Panc1 (cell line): ENCODE measurements at regions not wholly inside any gene's neighbourhood (a gene's known extent, or its start where the extent isn't known, plus 50 kb on each side); places are given as distances from the start of the nearest gene placed in this dataset.

Source experiments
- ATAC-seq: fragments of 200-7000 bp; cut with Tn5 transposase; 2 replicates; pipeline ENCODE4 v1.9.1; 2020; ENCODE audit warnings: mild to moderate bottlenecking, moderate library complexity
- BruUV-seq: library from RNA; stranded (reverse); fragments of 400-500 nt; replicated peaks from 2 replicates; lab custom pipeline; 2021; lab: Mats Ljungman, UMichigan
- CTCF ChIA-PET: fragments of 300-600 bp; sonication (Branson Sonifier 250); formaldehyde crosslinking; loops from one replicate; lab custom pipeline; 2022; ENCODE audit warnings: antibody characterized with exemption; lab: Charles Lee
- POLR2A ChIA-PET: fragments of 300-600 bp; sonication (Branson Sonifier 250); formaldehyde crosslinking; loops from one replicate; lab custom pipeline; 2022; ENCODE audit warnings: antibody characterized with exemption; lab: Charles Lee
- DNase-seq: peaks from one replicate; pipeline ENCODE4 v3.0.0-alpha.2; 2010; ENCODE audit warnings: low read depth, low spot score
- H3K27ac ChIP-seq: 2 replicates; pipeline ENCODE4 v1.5.1; 2011; ENCODE audit warnings: mild to moderate bottlenecking, low read length, inconsistent platforms
- H3K27me3 ChIP-seq: fragments of 200-500 bp; sonication (Bioruptor generic); 2 replicates; pipeline ENCODE4 v1.6.0; 2014; ENCODE audit warnings: low read length, inconsistent platforms; ENCODE audit not compliant: control insufficient read depth, insufficient read depth
- H3K36me3 ChIP-seq: fragments of 200-500 bp; sonication (Bioruptor generic); 2 replicates; pipeline ENCODE4 v1.5.1; 2014; ENCODE audit warnings: inconsistent platforms, mild to moderate bottlenecking, low read length, moderate library complexity; ENCODE audit not compliant: control insufficient read depth, insufficient read depth
- H3K4me1 ChIP-seq: 2 replicates; pipeline ENCODE4 v1.5.1; 2011; ENCODE audit warnings: inconsistent platforms, mild to moderate bottlenecking, low read length, moderate library complexity; ENCODE audit not compliant: control insufficient read depth, insufficient read depth
- H3K4me3 ChIP-seq, 2 experiments: 2 replicates each; pipeline ENCODE4 v1.5.1; 2011 to 2012; ENCODE audit warnings: low read depth in 2 of 2, low read length in 2 of 2, mild to moderate bottlenecking in 2 of 2, inconsistent platforms in 1 of 2, moderate library complexity in 1 of 2
- H3K9me3 ChIP-seq: fragments of 200-500 bp; sonication (Bioruptor generic); 2 replicates; pipeline ENCODE4 v1.5.1; 2014; ENCODE audit warnings: low read depth, mild to moderate bottlenecking, inconsistent platforms, low read length, moderate library complexity; ENCODE audit not compliant: control insufficient read depth, insufficient read depth
- POLR2AphosphoS5 ChIP-seq: IDR thresholded peaks from 2 replicates; pipeline ENCODE4 v1.6.1; 2012; ENCODE audit warnings: mild to moderate bottlenecking, low read depth, low read length, moderate library complexity
- REST ChIP-seq, 2 experiments: IDR thresholded peaks; 2 replicates each; pipeline ENCODE4 v1.6.1; 2011 to 2012; ENCODE audit warnings: low read depth in 2 of 2, control low read depth in 1 of 2, low read length in 1 of 2, mild to moderate bottlenecking in 1 of 2, moderate library complexity in 1 of 2; ENCODE audit not compliant: insufficient read depth in 1 of 2
- SIN3A ChIP-seq: IDR thresholded peaks from 2 replicates; pipeline ENCODE4 v1.6.1; 2012; ENCODE audit warnings: low read depth, mild to moderate bottlenecking, low read length, moderate library complexity, borderline replicate concordance; ENCODE audit not compliant: insufficient read depth
- TCF7L2 ChIP-seq: IDR thresholded peaks from 2 replicates; pipeline ENCODE4 v1.6.1; 2011; ENCODE audit warnings: mild to moderate bottlenecking, low read depth, low read length, inconsistent platforms
- in situ Hi-C: cut with HindIII; loops from 2 replicates; pipeline ENCODE4 v1.10.0; 2016; ENCODE audit warnings: low sequenced_read_pairs, low pct_unique_long_range_greater_than_20kb
- intact Hi-C: fragments of 100-400 bp; cut with micrococcal nuclease; formaldehyde crosslinking; loops from one replicate; pipeline ENCODE4 v1.10.0; 2022; ENCODE audit not compliant: unreplicated experiment
- TF ChIP-seq, protein P1 (sequence below): fragments of 450-650 bp; IDR thresholded peaks from 2 replicates; pipeline ENCODE4 v1.5.1; 2017; ENCODE audit warnings: mild to moderate bottlenecking

DNA sequence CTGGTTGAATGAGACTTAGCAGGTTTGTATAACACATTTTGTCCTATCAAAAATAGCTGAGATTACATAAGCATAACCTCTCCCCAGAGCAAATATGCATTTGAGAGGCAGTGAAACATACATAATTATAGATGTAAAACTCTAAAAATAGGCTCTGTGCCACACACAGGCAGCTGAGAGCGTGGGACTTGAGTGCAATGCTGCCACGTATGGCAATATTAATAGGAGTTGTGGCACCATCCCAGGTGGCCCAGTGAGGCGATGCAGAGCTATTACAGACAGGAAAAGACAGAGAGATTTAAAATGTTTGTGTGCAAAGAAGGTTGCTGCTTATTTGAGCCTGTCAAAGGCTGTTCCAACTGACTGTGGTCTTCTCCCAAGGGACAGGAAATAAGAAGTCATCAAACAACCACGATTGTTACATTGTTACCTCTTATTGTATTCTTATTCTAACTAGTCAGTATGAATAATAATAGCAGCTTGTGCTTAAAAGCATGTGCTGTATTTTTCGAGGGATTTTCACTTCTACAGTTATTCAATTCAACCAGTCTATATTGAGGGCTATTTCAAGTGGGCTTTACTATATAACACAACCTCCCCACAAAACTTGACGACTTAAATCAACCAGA, 116.5 kb downstream of the SALL1 start:
- TF ChIP-seq POLR2AphosphoS5 = no peak
- no peak for TF ChIP-seq TCF7L2
- TF ChIP-seq REST (IDR thresholded peaks at IDR 0.05; ENCODE audit: insufficient read depth in 1 of 2, low read depth in 2 of 2, low read length in 1 of 2) = no peak
- TF ChIP-seq SIN3A = no peak
- TF ChIP-seq, protein P1, sequence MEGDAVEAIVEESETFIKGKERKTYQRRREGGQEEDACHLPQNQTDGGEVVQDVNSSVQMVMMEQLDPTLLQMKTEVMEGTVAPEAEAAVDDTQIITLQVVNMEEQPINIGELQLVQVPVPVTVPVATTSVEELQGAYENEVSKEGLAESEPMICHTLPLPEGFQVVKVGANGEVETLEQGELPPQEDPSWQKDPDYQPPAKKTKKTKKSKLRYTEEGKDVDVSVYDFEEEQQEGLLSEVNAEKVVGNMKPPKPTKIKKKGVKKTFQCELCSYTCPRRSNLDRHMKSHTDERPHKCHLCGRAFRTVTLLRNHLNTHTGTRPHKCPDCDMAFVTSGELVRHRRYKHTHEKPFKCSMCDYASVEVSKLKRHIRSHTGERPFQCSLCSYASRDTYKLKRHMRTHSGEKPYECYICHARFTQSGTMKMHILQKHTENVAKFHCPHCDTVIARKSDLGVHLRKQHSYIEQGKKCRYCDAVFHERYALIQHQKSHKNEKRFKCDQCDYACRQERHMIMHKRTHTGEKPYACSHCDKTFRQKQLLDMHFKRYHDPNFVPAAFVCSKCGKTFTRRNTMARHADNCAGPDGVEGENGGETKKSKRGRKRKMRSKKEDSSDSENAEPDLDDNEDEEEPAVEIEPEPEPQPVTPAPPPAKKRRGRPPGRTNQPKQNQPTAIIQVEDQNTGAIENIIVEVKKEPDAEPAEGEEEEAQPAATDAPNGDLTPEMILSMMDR = no peak
- intact Hi-C loops = no loop called here

DNA sequence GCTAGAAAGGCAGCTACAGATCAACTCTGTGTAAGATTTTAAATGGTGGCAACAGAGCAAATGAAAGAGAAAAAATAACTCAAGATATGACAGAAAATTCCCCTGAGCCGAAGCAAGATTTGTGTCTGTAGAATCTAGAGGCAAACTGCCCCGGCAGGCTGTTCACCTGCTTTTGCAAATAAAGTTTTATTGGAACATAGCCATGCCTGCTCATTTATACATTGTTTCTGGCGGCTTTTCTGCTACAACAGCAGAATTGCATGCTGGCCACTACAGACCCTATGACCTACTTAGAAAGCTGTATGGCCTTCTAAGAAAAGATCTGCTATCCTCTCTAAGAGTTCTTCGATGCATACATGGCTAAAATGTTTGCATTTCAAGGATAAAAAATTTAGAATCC, 119.5 kb downstream of the SALL1 start:
- no peak overlapping the region for H3K4me3 ChIP-seq
- intact Hi-C loops = no loop called here
- H3K9me3 ChIP-seq = no peaks in the 10 kb centered on the region
- BruUV-seq = no TSS peak
- no peaks in the 10 kb centered on the region for H3K36me3 ChIP-seq
- no peak for DNase-seq
- in situ Hi-C loops = no loop called here
- H3K4me1 ChIP-seq = no peaks in the 10 kb centered on the region
- no peaks in the 10 kb centered on the region for H3K27me3 ChIP-seq
- H3K27ac ChIP-seq = no peak overlapping the region
- POLR2A ChIA-PET = no interaction called here
- CTCF ChIA-PET = no interaction called here
- no peak for ATAC-seq
- TF ChIP-seq, protein P1 = no peak
- TF ChIP-seq TCF7L2 (no peak), REST (IDR thresholded peaks at IDR 0.05; ENCODE audit: insufficient read depth in 1 of 2, low read depth in 2 of 2, low read length in 1 of 2) (no peak), SIN3A (no peak), POLR2AphosphoS5 (no peak)

More for the DNA sequence above, 116.5 kb downstream of the SALL1 start:
- no peaks in the 10 kb centered on the region for H3K36me3 ChIP-seq
- in situ Hi-C loops = no loop called here
- H3K27ac ChIP-seq = no peak overlapping the region
- H3K4me1 ChIP-seq = no peaks in the 10 kb centered on the region
- H3K27me3 ChIP-seq = no peaks in the 10 kb centered on the region
- no peaks in the 10 kb centered on the region for H3K9me3 ChIP-seq
- DNase-seq (no peak), ATAC-seq (no peak)
- no TSS peak for BruUV-seq
- H3K4me3 ChIP-seq = no peak overlapping the region
- ChIA-PET POLR2A (no interaction called here), CTCF (no interaction called here)
